NB4 (cell line): ENCODE measurements at regions not wholly inside any gene's neighbourhood (a gene's known extent, or its start where the extent isn't known, plus 50 kb on each side); places are given as distances from the start of the nearest gene placed in this dataset.

Experiments
- DNase-seq: peaks from one replicate; pipeline ENCODE4 v3.0.0; 2010; ENCODE audit warnings: low read depth
- H3K4me3 ChIP-seq: one replicate; pipeline ENCODE4 v1.5.1; 2011; ENCODE audit warnings: mild to moderate bottlenecking, low read depth, low read length, moderate library complexity
- CTCF ChIP-seq: IDR thresholded peaks from one replicate; pipeline ENCODE4 v1.5.1; 2012; ENCODE audit warnings: low read depth, low read length
- MAX ChIP-seq: IDR thresholded peaks from 2 replicates; pipeline ENCODE4 v1.6.1; 2011; ENCODE audit warnings: low read depth, low read length
- MYC ChIP-seq: IDR thresholded peaks from 2 replicates; pipeline ENCODE4 v1.6.1; 2011; ENCODE audit warnings: low read depth, low read length
- POLR2A ChIP-seq: IDR thresholded peaks from 2 replicates; pipeline ENCODE4 v1.6.1; 2011; ENCODE audit warnings: mild to moderate bottlenecking; ENCODE audit not compliant: insufficient read length; ENCODE audit errors: extremely low read depth

GRCh38 chr2:177093371-177093770 lies 119.2 kb upstream of the HNRNPA3 start:
- no peak for DNase-seq
- H3K4me3 ChIP-seq: no peak overlapping the region
- TF ChIP-seq MYC (no peak), CTCF (no peak), POLR2A (no peak), MAX (no peak)

GRCh38 chr2:177098001-177098613 lies 114.5 kb upstream of the HNRNPA3 start:
- DNase-seq: no peak
- TF ChIP-seq POLR2A (no peak), MAX (no peak), MYC (no peak), CTCF (no peak)
- no peak overlapping the region for H3K4me3 ChIP-seq

- TF ChIP-seq MAX (no peak), POLR2A (no peak), MYC (no peak), CTCF (no peak)
- no peak for DNase-seq
- no peak overlapping the region for H3K4me3 ChIP-seq
These were observed 110.7 kb upstream of the HNRNPA3 start for GRCh38 chr2:177101930-177102329.

GRCh38 chr2:177106212-177106611 lies 106.4 kb upstream of the HNRNPA3 start:
- H3K4me3 ChIP-seq: no peak overlapping the region
- peak; percentile 30 for DNase-seq
- TF ChIP-seq CTCF (peak; percentile 42), MAX (no peak)

GRCh38 chr2:177108890-177109289 lies 103.7 kb upstream of the HNRNPA3 start:
- no peak overlapping the region for H3K4me3 ChIP-seq
- no peak for DNase-seq
- TF ChIP-seq POLR2A: no peak
- no peak for TF ChIP-seq CTCF
- no peak for TF ChIP-seq MYC
- no peak for TF ChIP-seq MAX
